ENCODE measurements at regions not wholly inside any gene's neighbourhood (a gene's known extent, or its start where the extent isn't known, plus 50 kb on each side); places are given as distances from the start of the nearest gene placed in this dataset.

GRCh38 chr5:153122403-153122802 lies 368.1 kb upstream of the GRIA1 start:
- no peak for DNase-seq (ENCODE audit: low read depth in 2 of 2)

- DNase-seq (ENCODE audit: low read depth in 2 of 2): no peak
These were observed 360.2 kb upstream of the GRIA1 start for GRCh38 chr5:153130296-153130695.

- DNase-seq (ENCODE audit: low read depth in 2 of 2): no peak
These were observed 355.1 kb upstream of the GRIA1 start for GRCh38 chr5:153135411-153135810.

GRCh38 chr5:153136910-153137614 lies 353.4 kb upstream of the GRIA1 start:
- no peak for DNase-seq (ENCODE audit: low read depth in 2 of 2)

GRCh38 chr5:153147891-153148623 lies 342.4 kb upstream of the GRIA1 start:
- no peak for DNase-seq (ENCODE audit: low read depth in 2 of 2)

GRCh38 chr5:153148624-153148976 lies 341.9 kb upstream of the GRIA1 start:
- DNase-seq (ENCODE audit: low read depth in 2 of 2): no peak

- no peak for DNase-seq (ENCODE audit: low read depth in 2 of 2)
These were observed 338.9 kb upstream of the GRIA1 start for GRCh38 chr5:153151558-153151957.

- DNase-seq (ENCODE audit: low read depth in 2 of 2): no peak
These were observed 337.4 kb upstream of the GRIA1 start for GRCh38 chr5:153153086-153153485.

GRCh38 chr5:153157156-153157555 lies 333.3 kb upstream of the GRIA1 start:
- DNase-seq (ENCODE audit: low read depth in 2 of 2): no peak

- no peak for DNase-seq (ENCODE audit: low read depth in 2 of 2)
These were observed 331.9 kb upstream of the GRIA1 start for GRCh38 chr5:153158608-153159007.

- DNase-seq (ENCODE audit: low read depth in 2 of 2): no peak
These were observed 330.9 kb upstream of the GRIA1 start for GRCh38 chr5:153159616-153160015.

GRCh38 chr5:153168241-153168640 lies 322.2 kb upstream of the GRIA1 start:
- DNase-seq (ENCODE audit: low read depth in 2 of 2): no peak

- no peak for DNase-seq (ENCODE audit: low read depth in 2 of 2)
These were observed 303.0 kb upstream of the GRIA1 start for GRCh38 chr5:153187503-153187902.

GRCh38 chr5:153206361-153206760 lies 284.1 kb upstream of the GRIA1 start:
- DNase-seq (ENCODE audit: low read depth in 2 of 2): no peak

GRCh38 chr5:153209016-153209415 lies 281.5 kb upstream of the GRIA1 start:
- no peak for DNase-seq (ENCODE audit: low read depth in 2 of 2)

GRCh38 chr5:153209687-153210086 lies 280.8 kb upstream of the GRIA1 start:
- DNase-seq (ENCODE audit: low read depth in 2 of 2): no peak

- DNase-seq (ENCODE audit: low read depth in 2 of 2): no peak
These were observed 279.4 kb upstream of the GRIA1 start for GRCh38 chr5:153211076-153211475.

- DNase-seq (ENCODE audit: low read depth in 2 of 2): no peak
These were observed 278.0 kb upstream of the GRIA1 start for GRCh38 chr5:153212471-153212870.

GRCh38 chr5:153222936-153223335 lies 267.5 kb upstream of the GRIA1 start:
- DNase-seq (ENCODE audit: low read depth in 2 of 2): no peak

- DNase-seq (ENCODE audit: low read depth in 2 of 2): no peak
These were observed 267.1 kb upstream of the GRIA1 start for GRCh38 chr5:153223376-153223775.

GRCh38 chr5:153224651-153225050 lies 265.8 kb upstream of the GRIA1 start:
- no peak for DNase-seq (ENCODE audit: low read depth in 2 of 2)

- no peak for DNase-seq (ENCODE audit: low read depth in 2 of 2)
These were observed 256.5 kb upstream of the GRIA1 start for GRCh38 chr5:153233933-153234332.

GRCh38 chr5:153236319-153236718 lies 254.2 kb upstream of the GRIA1 start:
- no peak for DNase-seq (ENCODE audit: low read depth in 2 of 2)

All from stimulated activated CD4-positive, alpha-beta T cell treated with anti-CD3 and anti-CD28 coated beads, Interleukin-4, amount 100 ng/mL, for 48 hours (primary cell).